Heart left ventricle (tissue), 16 donors: ENCODE measurements at regions not wholly inside any gene's neighbourhood (a gene's known extent, or its start where the extent isn't known, plus 50 kb on each side); places are given as distances from the start of the nearest gene placed in this dataset.

Source experiments
- ATAC-seq, 4 donors: fragments of 200-7000 bp; cut with Tn5 transposase; one replicate each; pipeline ENCODE4 v1.9.1; 2020 to 2022; ENCODE audit warnings: moderate library complexity in 4 of 4, mild to moderate bottlenecking in 3 of 4, moderate number of reproducible peaks in 1 of 4
- DNase-seq, 5 donors: peaks; one replicate each; pipeline ENCODE4 v3.0.0-alpha.2; 2020
- H3K27ac ChIP-seq, 12 donors: fragments of 200-600 bp; sonication (generic) in 4 of 12; one replicate each; pipeline versions ENCODE4 v1.5.0 to v1.8.0; 2016 to 2022; ENCODE audit warnings: mild to moderate bottlenecking in 2 of 12
- H3K27me3 ChIP-seq, 9 donors: fragments of 200-600 bp; sonication (generic) in 2 of 9; one replicate each; pipeline versions ENCODE4 v1.5.1 to v1.8.0; 2016 to 2022; ENCODE audit warnings: mild to moderate bottlenecking in 3 of 9
- H3K36me3 ChIP-seq, 9 donors: fragments of 200-600 bp; sonication (generic) in 2 of 9; one replicate each; pipeline versions ENCODE4 v1.5.0 to v1.8.0; 2018 to 2022; ENCODE audit warnings: mild to moderate bottlenecking in 2 of 9
- H3K4me1 ChIP-seq, 12 donors: fragments of 200-600 bp; sonication (generic) in 4 of 12; one replicate each; pipeline versions ENCODE4 v1.5.0 to v1.8.0; 2016 to 2022; ENCODE audit warnings: mild to moderate bottlenecking in 3 of 12
- H3K4me3 ChIP-seq, 12 donors: fragments of 200-600 bp; sonication (generic) in 4 of 12; one replicate each; pipeline versions ENCODE4 v1.5.0 to v1.8.0; 2017 to 2022; ENCODE audit warnings: mild to moderate bottlenecking in 9 of 12, moderate library complexity in 4 of 12
- H3K9me3 ChIP-seq, 12 donors: fragments of 200-600 bp; sonication (generic) in 4 of 12; one replicate each; pipeline versions ENCODE4 v1.5.0 to v1.8.0; 2016 to 2022; ENCODE audit warnings: mild to moderate bottlenecking in 1 of 12
- CTCF ChIP-seq, 12 donors: fragments of 200-600 bp; sonication (generic) in 4 of 12; IDR thresholded peaks; one replicate each; pipeline versions ENCODE4 v1.5.0 to v1.8.0; 2018 to 2022; ENCODE audit warnings: antibody characterized with exemption in 12 of 12, mild to moderate bottlenecking in 5 of 12
- POLR2A ChIP-seq, 2 donors: fragments of 450-650 bp; IDR thresholded peaks; one replicate each; pipeline ENCODE4 v1.6.1; 2017; ENCODE audit warnings: antibody characterized with exemption in 2 of 2, mild to moderate bottlenecking in 2 of 2, moderate library complexity in 2 of 2
- WGBS, 4 donors: extraction: QIAGEN DNeasy Blood & Tissue Kit in 2 of 4; methylation state at CpG; one replicate each; pipeline versions ENCODE4 v1.1.5 to v1.1.7; 2013 to 2018; 5-methylcytosine and 5-hydroxymethylcytosine counted together
- intact Hi-C, 10 donors: fragments of 100-400 bp; cut with DNase I; formaldehyde crosslinking; loops; one replicate each; pipeline versions ENCODE4 v1.11.1 to v1.14.2; 2022
- donor health status: ischemic (EF 13 %, LVEDD 7.1; RV severe dilation, severe dysfunction).
- donor health status: healthy with polysubstance abuse.
- donor health status: DM: no; HTN: yes; CAD: no.
- donor health status: DM: no; HTN: no; CAD: no.
- donor health status: ischemic (EF 25% LVEDD 6.9; RV normal size, moderate dysfunction).
- donor health status: ischemic (EF 25% LVEDD 5.7; RV mildly dilated, moderate dysfunction).
- donor health status: healthy.
- donor health status: DM: yes; HTN: yes; CAD: no.
- donor health status: ischemic (EF 35%, LVEDD 5.7; RV mildly dilated, moderate dysfunction).
- donor health status: nonischemic (EF 11% LVEDD 7.7; RV severe dilation, severe dysfunction).
- donor health status: DM: yes; HTN: yes; CAD: no.
- donor health status: PGD.
- donor health status: ischemic (EF 29% LVEDD 5.4; RV normal size, mild dysfunction).
- donor health status: nonischemic (EF 23%, LVEDD 6.1; RV moderate dilation, normal function).

GRCh38 chr17:31629696-31630470 is 229.2 kb downstream of the COPRS start:
- H3K27ac ChIP-seq: no peak overlapping the region
- ATAC-seq: no peak
- H3K36me3 ChIP-seq: no peaks in the 10 kb centered on the region
- WGBS, 4 donors: 68 to 79% (median 75%) methylated on average over 8 of the region's 8 CpGs
- peaks cover 0 to 21% (median 13%) of the 10 kb centered on the region in 12 donors for H3K9me3 ChIP-seq
- H3K4me1 ChIP-seq: no peaks in the 10 kb centered on the region
- intact Hi-C loops: no loop called here
- no peak overlapping the region for H3K4me3 ChIP-seq
- H3K27me3 ChIP-seq: no peaks in the 10 kb centered on the region
- TF ChIP-seq POLR2A (IDR thresholded peaks at IDR 0.05) (no peak), CTCF (IDR thresholded peaks at IDR 0.05) (no peak)
- DNase-seq: no peak

- Histone ChIP-seq H3K4me3 (no peak overlapping the region), H3K4me1 (no peaks in the 10 kb centered on the region), H3K27ac (no peak overlapping the region), H3K27me3 (no peaks in the 10 kb centered on the region), H3K36me3 (no peaks in the 10 kb centered on the region), H3K9me3 (peaks cover 0 to 31% (median 18%) of the 10 kb centered on the region in 12 donors)
- ATAC-seq: no peak
- DNase-seq: no peak
- intact Hi-C loops: no loop called here
- TF ChIP-seq POLR2A (IDR thresholded peaks at IDR 0.05) (no peak), CTCF (IDR thresholded peaks at IDR 0.05) (no peak)
- WGBS, 4 donors: 81 to 96% (median 90%) methylated on average over 1 of the region's 1 CpG
Observed at GRCh38 chr17:31627960-31628359, 231.1 kb downstream of the COPRS start.

GRCh38 chr17:31623990-31624389 is 232.5 kb downstream of the RAB11FIP4 start:
- ATAC-seq: no peak
- WGBS, 4 donors: 76 to 85% (median 77%) methylated on average over 1 of the region's 1 CpG
- Histone ChIP-seq H3K4me1 (no peaks in the 10 kb centered on the region), H3K27me3 (no peaks in the 10 kb centered on the region), H3K9me3 (peaks cover 0 to 52% (median 20%) of the 10 kb centered on the region in 12 donors), H3K4me3 (no peak overlapping the region), H3K27ac (no peak overlapping the region), H3K36me3 (no peaks in the 10 kb centered on the region)
- TF ChIP-seq CTCF (IDR thresholded peaks at IDR 0.05): no peak
- TF ChIP-seq POLR2A (IDR thresholded peaks at IDR 0.05): no peak
- no peak for DNase-seq
- intact Hi-C loops: no loop called here

- ATAC-seq: no peak
- intact Hi-C loops: no loop called here
- 76 to 86% (median 83%) methylated on average over 3 of the region's 3 CpGs for WGBS, 4 donors
- Histone ChIP-seq H3K27me3 (no peaks in the 10 kb centered on the region), H3K4me1 (no peaks in the 10 kb centered on the region), H3K9me3 (peaks cover 0 to 54% (median 20%) of the 10 kb centered on the region in 12 donors), H3K27ac (no peak overlapping the region), H3K4me3 (no peak overlapping the region), H3K36me3 (no peaks in the 10 kb centered on the region)
- TF ChIP-seq POLR2A (IDR thresholded peaks at IDR 0.05): no peak
- no peak for TF ChIP-seq CTCF (IDR thresholded peaks at IDR 0.05)
- DNase-seq: no peak
Observed at GRCh38 chr17:31622500-31622899, 231.0 kb downstream of the RAB11FIP4 start.
